ENCODE measurements at regions not wholly inside any gene's neighbourhood (a gene's known extent, or its start where the extent isn't known, plus 50 kb on each side); places are given as distances from the start of the nearest gene placed in this dataset.

DNA sequence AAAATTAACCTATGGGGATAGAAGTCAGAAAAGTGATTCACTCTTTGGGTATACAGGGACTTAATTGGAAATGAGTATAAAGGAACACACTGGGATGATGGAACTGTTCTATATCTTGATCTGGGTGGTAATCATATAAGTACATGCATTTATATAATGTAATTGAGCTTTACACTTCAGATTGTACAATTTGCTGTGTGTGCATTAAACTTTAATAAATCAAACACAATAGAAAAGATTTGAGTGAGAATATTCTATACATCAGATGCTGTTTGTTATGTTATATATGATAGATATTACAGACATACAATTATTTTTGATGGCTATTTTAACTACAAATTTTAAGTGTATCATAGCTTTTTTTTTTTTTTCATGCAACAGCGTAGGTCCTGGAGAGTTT, 860.2 kb upstream of the ARPP21 start:
- TF ChIP-seq, protein P1, sequence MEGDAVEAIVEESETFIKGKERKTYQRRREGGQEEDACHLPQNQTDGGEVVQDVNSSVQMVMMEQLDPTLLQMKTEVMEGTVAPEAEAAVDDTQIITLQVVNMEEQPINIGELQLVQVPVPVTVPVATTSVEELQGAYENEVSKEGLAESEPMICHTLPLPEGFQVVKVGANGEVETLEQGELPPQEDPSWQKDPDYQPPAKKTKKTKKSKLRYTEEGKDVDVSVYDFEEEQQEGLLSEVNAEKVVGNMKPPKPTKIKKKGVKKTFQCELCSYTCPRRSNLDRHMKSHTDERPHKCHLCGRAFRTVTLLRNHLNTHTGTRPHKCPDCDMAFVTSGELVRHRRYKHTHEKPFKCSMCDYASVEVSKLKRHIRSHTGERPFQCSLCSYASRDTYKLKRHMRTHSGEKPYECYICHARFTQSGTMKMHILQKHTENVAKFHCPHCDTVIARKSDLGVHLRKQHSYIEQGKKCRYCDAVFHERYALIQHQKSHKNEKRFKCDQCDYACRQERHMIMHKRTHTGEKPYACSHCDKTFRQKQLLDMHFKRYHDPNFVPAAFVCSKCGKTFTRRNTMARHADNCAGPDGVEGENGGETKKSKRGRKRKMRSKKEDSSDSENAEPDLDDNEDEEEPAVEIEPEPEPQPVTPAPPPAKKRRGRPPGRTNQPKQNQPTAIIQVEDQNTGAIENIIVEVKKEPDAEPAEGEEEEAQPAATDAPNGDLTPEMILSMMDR (IDR thresholded peaks at IDR 0.05), result no peak
- no peak for TF ChIP-seq POLR2A (IDR thresholded peaks at IDR 0.05)

Data from esophagus squamous epithelium (tissue), 4 donors.